B cell (primary cell): ENCODE measurements at regions not wholly inside any gene's neighbourhood (a gene's known extent, or its start where the extent isn't known, plus 50 kb on each side); places are given as distances from the start of the nearest gene placed in this dataset.

Experiments
- ATAC-seq: fragments of 200-7000 bp; cut with Tn5 transposase; one replicate; pipeline ENCODE4 v1.10.0; 2021; ENCODE audit warnings: low read depth, mild to moderate bottlenecking, moderate number of reproducible peaks, moderate library complexity
- CTCF ChIA-PET: fragments of 350-600 bp; sonication (Branson Sonifier 250); formaldehyde crosslinking; loops from one replicate; lab custom pipeline; 2021; ENCODE audit warnings: antibody characterized with exemption, inconsistent platforms; lab: Charles Lee
- POLR2A ChIA-PET: fragments of 350-600 bp; sonication (Branson Sonifier 250); formaldehyde crosslinking; loops from one replicate; lab custom pipeline; 2021; ENCODE audit warnings: antibody characterized with exemption; lab: Charles Lee
- DNase-seq: peaks from one replicate; pipeline ENCODE4 v3.0.0; 2013
- H2AFZ ChIP-seq: 2 replicates; pipeline ENCODE4 v1.6.1; 2012; ENCODE audit warnings: mild to moderate bottlenecking, low read depth, low read length; ENCODE audit not compliant: insufficient read depth, poor library complexity, severe bottlenecking
- H3K27ac ChIP-seq, 2 donors: 1 replicate in 1 of 2; 2 replicates in 1 of 2; pipeline ENCODE4 v1.5.1; 2012 to 2013; ENCODE audit warnings: low read length in 2 of 2, mild to moderate bottlenecking in 2 of 2, moderate library complexity in 1 of 2
- H3K27me3 ChIP-seq, 4 experiments: fragments of 200-600 bp in 1 of 4; sonication (generic) in 1 of 4; replicated peaks in 1 of 4; 1 replicate in 2 of 4; 2 replicates in 2 of 4; pipeline versions ENCODE4 v1.6.1 to v1.7.0; 2013 to 2016; ENCODE audit warnings: low read length in 3 of 4, mild to moderate bottlenecking in 2 of 4, mixed read lengths in 1 of 4, moderate library complexity in 1 of 4; ENCODE audit not compliant: insufficient read depth in 4 of 4, control insufficient read depth in 3 of 4; ENCODE audit errors: control extremely low read depth in 1 of 4
- H3K36me3 ChIP-seq, 2 experiments: replicated peaks in 1 of 2; 1 replicate in 1 of 2; 2 replicates in 1 of 2; pipeline versions ENCODE4 v1.6.1 to v1.7.1; 2013; ENCODE audit warnings: low read length in 1 of 2; ENCODE audit not compliant: insufficient read depth in 2 of 2, control insufficient read depth in 1 of 2; ENCODE audit errors: control extremely low read depth in 1 of 2, extremely low read depth in 1 of 2
- H3K4me1 ChIP-seq, 2 donors: fragments of 200-600 bp in 1 of 2; sonication (generic) in 1 of 2; 1 replicate in 1 of 2; 2 replicates in 1 of 2; pipeline versions ENCODE4 v1.5.1 to v1.6.1; 2013 to 2017; ENCODE audit warnings: low read length in 2 of 2; ENCODE audit not compliant: control insufficient read depth in 2 of 2, insufficient read depth in 2 of 2
- H3K4me2 ChIP-seq: replicated peaks from 2 replicates; pipeline ENCODE3; 2012; ENCODE audit warnings: mild to moderate bottlenecking, low read depth, low read length; ENCODE audit not compliant: poor library complexity, severe bottlenecking
- H3K4me3 ChIP-seq, 5 experiments: fragments of 200-600 bp in 1 of 5; sonication (generic) in 1 of 5; 1 replicate in 3 of 5; 2 replicates in 2 of 5; pipeline versions ENCODE4 v1.5.1 to v1.7.0; 2011 to 2016; ENCODE audit warnings: low read length in 4 of 5, mild to moderate bottlenecking in 4 of 5, low read depth in 2 of 5, control low read depth in 1 of 5, moderate library complexity in 1 of 5; ENCODE audit not compliant: insufficient read depth in 1 of 5; ENCODE audit errors: control extremely low read depth in 1 of 5, extremely low read depth in 1 of 5
- H3K79me2 ChIP-seq: fragments of 200-600 bp; sonication (generic); one replicate; pipeline ENCODE4 v1.6.0; 2016; ENCODE audit warnings: low read length; ENCODE audit not compliant: control insufficient read depth, insufficient read depth
- H3K9ac ChIP-seq: fragments of 200-600 bp; sonication (generic); 2 replicates; pipeline ENCODE4 v1.6.1; 2017; ENCODE audit warnings: mild to moderate bottlenecking, low read length, moderate library complexity
- H3K9me3 ChIP-seq, 3 donors: one replicate each; pipeline versions ENCODE4 v1.6.1 to v1.7.1; 2013; ENCODE audit warnings: low read length in 2 of 3; ENCODE audit not compliant: control insufficient read depth in 2 of 3, insufficient read depth in 1 of 3; ENCODE audit errors: control extremely low read depth in 1 of 3
- H4K20me1 ChIP-seq: 2 replicates; pipeline ENCODE4 v1.6.0; 2012; ENCODE audit warnings: mild to moderate bottlenecking, low read length; ENCODE audit not compliant: insufficient read depth, control insufficient read depth, poor library complexity, severe bottlenecking
- H3K27ac Mint-ChIP-seq: one replicate; pipeline ENCODE4 v1.8.0; 2021; ENCODE audit warnings: mixed read lengths
- H3K27me3 Mint-ChIP-seq: one replicate; pipeline ENCODE4 v1.8.0; 2021; ENCODE audit warnings: mixed read lengths
- H3K4me1 Mint-ChIP-seq: one replicate; pipeline ENCODE4 v1.8.0; 2021; ENCODE audit warnings: mixed read lengths
- H3K4me3 Mint-ChIP-seq: one replicate; pipeline ENCODE4 v1.8.0; 2021; ENCODE audit warnings: mixed read lengths
- H3K9me3 Mint-ChIP-seq: one replicate; pipeline ENCODE4 v1.8.0; 2022; ENCODE audit warnings: mixed read lengths; ENCODE audit not compliant: insufficient read depth
- EZH2 ChIP-seq: IDR thresholded peaks from 2 replicates; pipeline ENCODE4 v1.6.1; 2012; ENCODE audit warnings: borderline replicate concordance, low read depth, mild to moderate bottlenecking, moderate library complexity, low read length; ENCODE audit not compliant: insufficient read depth, poor library complexity, severe bottlenecking
- WGBS: methylation state at CpG from one replicate; pipeline ENCODE4 v1.1.5; 2013; ENCODE audit warnings: missing lambda C conversion rate; ENCODE audit not compliant: insufficient coverage; 5-methylcytosine and 5-hydroxymethylcytosine counted together
- intact Hi-C: fragments of 100-400 bp; cut with micrococcal nuclease; formaldehyde crosslinking; loops from one replicate; pipeline ENCODE4 v1.10.0; 2022
- TF ChIP-seq, protein P1 (sequence below): fragments of 200-600 bp; IDR thresholded peaks from one replicate; pipeline ENCODE4 v1.8.0; 2022; ENCODE audit warnings: antibody characterized with exemption, mild to moderate bottlenecking

DNA sequence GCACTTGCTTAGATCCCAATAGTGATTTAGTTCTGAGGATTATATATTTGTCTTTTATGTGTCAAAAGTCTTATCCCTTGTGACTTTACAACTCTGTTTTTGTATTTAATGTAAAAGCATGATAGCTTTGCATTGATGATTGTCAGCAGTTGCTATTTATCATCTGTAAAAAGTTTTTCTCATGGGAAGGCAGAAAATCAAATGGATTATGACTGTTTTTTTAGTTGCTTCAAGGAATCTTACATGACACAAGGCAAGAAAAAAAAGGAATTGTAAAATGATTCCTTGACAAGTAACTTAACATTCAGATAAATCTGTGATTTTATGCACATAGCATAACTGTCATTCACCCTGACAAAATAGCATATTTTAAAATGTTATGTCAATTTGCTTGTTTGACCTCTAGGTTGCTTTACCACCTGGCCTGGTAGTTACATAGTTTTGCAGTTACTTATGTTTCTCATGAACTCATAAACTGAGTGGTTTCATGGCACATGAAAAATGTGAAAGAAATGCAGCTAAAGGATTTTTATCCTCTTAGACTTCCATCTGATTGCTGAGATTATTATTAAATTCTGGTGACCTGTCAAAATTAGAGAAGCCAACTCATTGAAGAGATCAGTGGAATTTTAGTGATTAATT lies 622.6 kb downstream of the ADGRL2 start:
- Histone ChIP-seq H3K9me3 (no peaks in the 10 kb centered on the region), H4K20me1 (no peaks in the 10 kb centered on the region), H3K4me3 (no peak overlapping the region), H3K4me2 (no peak overlapping the region), H3K36me3 (no peaks in the 10 kb centered on the region), H3K4me1 (no peaks in the 10 kb centered on the region), H3K79me2 (no peaks in the 10 kb centered on the region), H3K9ac (no peak overlapping the region), H2AFZ (no peak overlapping the region), H3K27ac (no peak overlapping the region), H3K27me3 (no peaks in the 10 kb centered on the region)
- TF ChIP-seq EZH2, result no peak
- TF ChIP-seq, protein P1, sequence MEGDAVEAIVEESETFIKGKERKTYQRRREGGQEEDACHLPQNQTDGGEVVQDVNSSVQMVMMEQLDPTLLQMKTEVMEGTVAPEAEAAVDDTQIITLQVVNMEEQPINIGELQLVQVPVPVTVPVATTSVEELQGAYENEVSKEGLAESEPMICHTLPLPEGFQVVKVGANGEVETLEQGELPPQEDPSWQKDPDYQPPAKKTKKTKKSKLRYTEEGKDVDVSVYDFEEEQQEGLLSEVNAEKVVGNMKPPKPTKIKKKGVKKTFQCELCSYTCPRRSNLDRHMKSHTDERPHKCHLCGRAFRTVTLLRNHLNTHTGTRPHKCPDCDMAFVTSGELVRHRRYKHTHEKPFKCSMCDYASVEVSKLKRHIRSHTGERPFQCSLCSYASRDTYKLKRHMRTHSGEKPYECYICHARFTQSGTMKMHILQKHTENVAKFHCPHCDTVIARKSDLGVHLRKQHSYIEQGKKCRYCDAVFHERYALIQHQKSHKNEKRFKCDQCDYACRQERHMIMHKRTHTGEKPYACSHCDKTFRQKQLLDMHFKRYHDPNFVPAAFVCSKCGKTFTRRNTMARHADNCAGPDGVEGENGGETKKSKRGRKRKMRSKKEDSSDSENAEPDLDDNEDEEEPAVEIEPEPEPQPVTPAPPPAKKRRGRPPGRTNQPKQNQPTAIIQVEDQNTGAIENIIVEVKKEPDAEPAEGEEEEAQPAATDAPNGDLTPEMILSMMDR, result no peak
- Mint-ChIP-seq H3K9me3 (peaks cover 2% of the 10 kb centered on the region), H3K27ac (no peak overlapping the region), H3K4me1 (no peaks in the 10 kb centered on the region), H3K4me3 (no peak overlapping the region), H3K27me3 (no peaks in the 10 kb centered on the region)
- CTCF ChIA-PET, result no interaction called here
- POLR2A ChIA-PET, result no interaction called here
- no peak for DNase-seq
- intact Hi-C loops, result no loop called here
- ATAC-seq, result no peak

- Mint-ChIP-seq H3K27me3 (no peaks in the 10 kb centered on the region), H3K9me3 (peaks cover 2% of the 10 kb centered on the region), H3K4me3 (no peak overlapping the region), H3K4me1 (no peaks in the 10 kb centered on the region), H3K27ac (no peak overlapping the region)
- intact Hi-C loops, result no loop called here
- H2AFZ ChIP-seq, result no peak overlapping the region
- H3K36me3 ChIP-seq, result no peaks in the 10 kb centered on the region
- no peaks in the 10 kb centered on the region for H3K4me1 ChIP-seq
- ATAC-seq, result no peak
- H3K79me2 ChIP-seq, result no peaks in the 10 kb centered on the region
- WGBS, result 40% methylated on average over 1 of the region's 2 CpGs
- no peak for DNase-seq
- CTCF ChIA-PET, result no interaction called here
- TF ChIP-seq, protein P1, result no peak
- TF ChIP-seq EZH2, result no peak
- no peak overlapping the region for H3K27ac ChIP-seq
- H3K27me3 ChIP-seq, result no peaks in the 10 kb centered on the region
- H3K4me2 ChIP-seq, result no peak overlapping the region
- no peak overlapping the region for H3K4me3 ChIP-seq
- POLR2A ChIA-PET, result no interaction called here
- H4K20me1 ChIP-seq, result no peaks in the 10 kb centered on the region
- no peaks in the 10 kb centered on the region for H3K9me3 ChIP-seq
- H3K9ac ChIP-seq, result no peak overlapping the region
Measured at GRCh38 chr1:82421782-82422181, 621.0 kb downstream of the ADGRL2 start.
